ENCODE measurements at regions not wholly inside any gene's neighbourhood (a gene's known extent, or its start where the extent isn't known, plus 50 kb on each side); places are given as distances from the start of the nearest gene placed in this dataset.
A peak's percentile ranks its signal among the peaks of the same experiment; 100 is the strongest.

GRCh38 chr10:4345877-4346646, 479.9 kb upstream of the AKR1E2 start:
- peak; percentile 66 to 68 for DNase-seq

- DNase-seq = no peak
Measured at GRCh38 chr10:4344492-4344994, 481.5 kb upstream of the AKR1E2 start.

- DNase-seq = peak in 1 of 2 donors; percentile 41
Measured at GRCh38 chr10:4343873-4344272, 482.1 kb upstream of the AKR1E2 start.

GRCh38 chr10:4343091-4343490, 482.9 kb upstream of the AKR1E2 start:
- DNase-seq = no peak

GRCh38 chr10:4338768-4339167, 487.2 kb upstream of the AKR1E2 start:
- no peak for DNase-seq

- no peak for DNase-seq
Measured at GRCh38 chr10:4337563-4337962, 488.4 kb upstream of the AKR1E2 start.

GRCh38 chr10:4334871-4335270, 491.1 kb upstream of the AKR1E2 start:
- no peak for DNase-seq

GRCh38 chr10:4334015-4334414, 492.0 kb upstream of the AKR1E2 start:
- no peak for DNase-seq

- no peak for DNase-seq
Measured at GRCh38 chr10:4333459-4333894, 492.5 kb upstream of the AKR1E2 start.

GRCh38 chr10:4332764-4333458, 493.1 kb upstream of the AKR1E2 start:
- no peak for DNase-seq

GRCh38 chr10:4331150-4331549, 494.9 kb upstream of the AKR1E2 start:
- DNase-seq = no peak

GRCh38 chr10:4330636-4331035, 495.4 kb upstream of the AKR1E2 start:
- DNase-seq = no peak

- DNase-seq = peak in 1 of 2 donors; percentile 46
Measured at GRCh38 chr10:4329225-4329624, 496.8 kb upstream of the AKR1E2 start.

- DNase-seq = no peak
Measured at GRCh38 chr10:4326647-4327046, 499.4 kb upstream of the AKR1E2 start.

GRCh38 chr10:4319870-4320367, 506.1 kb upstream of the AKR1E2 start:
- no peak for DNase-seq

- DNase-seq = no peak
Measured at GRCh38 chr10:4316161-4316810, 509.7 kb upstream of the AKR1E2 start.

GRCh38 chr10:4315551-4315950, 510.5 kb upstream of the AKR1E2 start:
- peak; percentile 87 to 88 for DNase-seq

GRCh38 chr10:4313051-4313450, 513.0 kb upstream of the AKR1E2 start:
- DNase-seq = no peak

- no peak for DNase-seq
Measured at GRCh38 chr10:4312051-4312835, 513.8 kb upstream of the AKR1E2 start.

GRCh38 chr10:4310172-4310571, 515.8 kb upstream of the AKR1E2 start:
- no peak for DNase-seq

- DNase-seq = no peak
Measured at GRCh38 chr10:4307910-4308309, 518.1 kb upstream of the AKR1E2 start.

GRCh38 chr10:4306871-4307270, 519.1 kb upstream of the AKR1E2 start:
- no peak for DNase-seq

Data from right lung (tissue), 2 donors.